ENCODE measurements at regions not wholly inside any gene's neighbourhood (a gene's known extent, or its start where the extent isn't known, plus 50 kb on each side); places are given as distances from the start of the nearest gene placed in this dataset.

DNA sequence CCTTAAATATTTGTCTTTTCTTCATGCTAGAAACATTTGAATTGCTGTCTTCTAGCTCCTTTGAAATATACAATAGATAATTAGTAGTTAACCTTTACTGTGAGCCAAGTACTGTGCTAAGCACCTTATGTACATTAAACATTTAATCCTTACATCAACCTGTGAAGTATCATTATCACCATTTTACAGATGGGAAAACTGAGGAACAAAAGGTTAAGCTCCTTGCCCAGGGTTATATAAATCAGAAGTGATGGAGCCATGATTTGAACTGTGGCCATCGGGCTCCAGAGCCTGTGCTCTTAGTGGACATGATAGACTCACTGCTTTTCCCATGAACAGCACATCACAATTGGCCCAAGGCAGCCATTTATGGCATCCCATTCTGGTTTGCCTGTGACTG lies 140.9 kb downstream of the UNC5CL start:
- FAIRE-seq (no peak), DNase-seq (ENCODE audit: low read depth, low spot score) (no peak)
- no peaks in the 10 kb centered on the region for H3K9me3 ChIP-seq (replicated peaks; ENCODE audit: control insufficient read depth, insufficient read depth, low read length)
- no peaks in the 10 kb centered on the region for H3K9me1 ChIP-seq (replicated peaks; ENCODE audit: control insufficient read depth, extremely low read depth, insufficient read depth, low read length)
- intact Hi-C loops (cut with micrococcal nuclease) = no loop called here
- no peaks in the 10 kb centered on the region for H3K79me2 ChIP-seq (ENCODE audit: control insufficient read depth, insufficient read depth, low read length)
- no peaks in the 10 kb centered on the region for H3K36me3 ChIP-seq (ENCODE audit: control insufficient read depth in 2 of 2, extremely low read depth in 1 of 2, insufficient read depth in 2 of 2, low read length in 2 of 2)
- H3K9ac ChIP-seq (replicated peaks; ENCODE audit: extremely low read depth, insufficient read depth, low read length) = no peak overlapping the region
- no peak overlapping the region for H3K4me2 ChIP-seq (ENCODE audit: insufficient read depth, low read length)
- H3K27ac ChIP-seq (ENCODE audit: insufficient read depth, low read depth, low read length) = no peak overlapping the region
- peaks cover 8% of the 10 kb centered on the region for H3K4me1 ChIP-seq (ENCODE audit: control insufficient read depth, extremely low read depth, insufficient read depth, low read length)
- H2AFZ ChIP-seq (ENCODE audit: low read depth, low read length) = no peak overlapping the region
- TF ChIP-seq POLR2A (IDR thresholded peaks at IDR 0.05; ENCODE audit: low read depth, low read length) (no peak), GATA2 (IDR thresholded peaks at IDR 0.05; ENCODE audit: insufficient read depth, insufficient read length, low read depth, low read length) (no peak), EZH2 (IDR thresholded peaks at IDR 0.05; ENCODE audit: borderline replicate concordance, low read depth, low read length, severe bottlenecking) (no peak), POLR2AphosphoS5 (IDR thresholded peaks at IDR 0.05; ENCODE audit: insufficient read depth, low read depth, low read length) (no peak), MYC (IDR thresholded peaks at IDR 0.05; ENCODE audit: low read depth, low read length) (no peak)
- TF ChIP-seq, protein P1, sequence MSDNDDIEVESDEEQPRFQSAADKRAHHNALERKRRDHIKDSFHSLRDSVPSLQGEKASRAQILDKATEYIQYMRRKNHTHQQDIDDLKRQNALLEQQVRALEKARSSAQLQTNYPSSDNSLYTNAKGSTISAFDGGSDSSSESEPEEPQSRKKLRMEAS (IDR thresholded peaks at IDR 0.05; ENCODE audit: insufficient read depth, insufficient read length) = no peak
- TF ChIP-seq, protein P2, sequence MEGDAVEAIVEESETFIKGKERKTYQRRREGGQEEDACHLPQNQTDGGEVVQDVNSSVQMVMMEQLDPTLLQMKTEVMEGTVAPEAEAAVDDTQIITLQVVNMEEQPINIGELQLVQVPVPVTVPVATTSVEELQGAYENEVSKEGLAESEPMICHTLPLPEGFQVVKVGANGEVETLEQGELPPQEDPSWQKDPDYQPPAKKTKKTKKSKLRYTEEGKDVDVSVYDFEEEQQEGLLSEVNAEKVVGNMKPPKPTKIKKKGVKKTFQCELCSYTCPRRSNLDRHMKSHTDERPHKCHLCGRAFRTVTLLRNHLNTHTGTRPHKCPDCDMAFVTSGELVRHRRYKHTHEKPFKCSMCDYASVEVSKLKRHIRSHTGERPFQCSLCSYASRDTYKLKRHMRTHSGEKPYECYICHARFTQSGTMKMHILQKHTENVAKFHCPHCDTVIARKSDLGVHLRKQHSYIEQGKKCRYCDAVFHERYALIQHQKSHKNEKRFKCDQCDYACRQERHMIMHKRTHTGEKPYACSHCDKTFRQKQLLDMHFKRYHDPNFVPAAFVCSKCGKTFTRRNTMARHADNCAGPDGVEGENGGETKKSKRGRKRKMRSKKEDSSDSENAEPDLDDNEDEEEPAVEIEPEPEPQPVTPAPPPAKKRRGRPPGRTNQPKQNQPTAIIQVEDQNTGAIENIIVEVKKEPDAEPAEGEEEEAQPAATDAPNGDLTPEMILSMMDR (IDR thresholded peaks at IDR 0.05; ENCODE audit: extremely low read depth in 1 of 2, insufficient read depth in 1 of 2, low read depth in 1 of 2, low read length in 2 of 2) = no peak
- dilution Hi-C loops (cut with MboI; ENCODE audit: extremely low pct_ligation_motif_present, low sequenced_read_pairs) = no loop called here
- no peak overlapping the region for H3K4me3 ChIP-seq (replicated peaks in 1 of 3; ENCODE audit: insufficient read depth in 1 of 3, low read depth in 1 of 3, low read length in 3 of 3)
- no peaks in the 10 kb centered on the region for H4K20me1 ChIP-seq (replicated peaks; ENCODE audit: control insufficient read depth, extremely low read depth, insufficient read depth, low read length)
- ChIA-PET POLR2A (no interaction called here), CTCF (interaction anchor here (4.8 kb wide), 1 partner anchor 131 kb away, joined by 96 read pairs; no protein-coding TSS in a partner anchor)
- no TSS peak for BruUV-seq (replicated peaks)
- H3K27me3 ChIP-seq (ENCODE audit: control insufficient read depth in 2 of 2, insufficient read depth in 2 of 2, low read length in 2 of 2) = no peaks in the 10 kb centered on the region
